HUES64 (cell line): ENCODE measurements at regions not wholly inside any gene's neighbourhood (a gene's known extent, or its start where the extent isn't known, plus 50 kb on each side); places are given as distances from the start of the nearest gene placed in this dataset.
"Not testable (repeated sequence)": the region's sequence is repeated elsewhere in the genome, so short reads cannot be mapped to it uniquely, and the experiment has no call there.

Experiments
- H3K27ac ChIP-seq: 2 replicates; pipeline ENCODE4 v1.7.0; 2013; ENCODE audit warnings: low read depth, low read length, inconsistent platforms
- H3K27me3 ChIP-seq: 2 replicates; pipeline ENCODE4 v1.6.1; 2013; ENCODE audit warnings: mild to moderate bottlenecking, low read length; ENCODE audit not compliant: insufficient read depth
- H3K36me3 ChIP-seq: 2 replicates; pipeline ENCODE4 v1.6.1; 2013; ENCODE audit warnings: mild to moderate bottlenecking, low read length; ENCODE audit not compliant: insufficient read depth
- H3K4me1 ChIP-seq: 2 replicates; pipeline ENCODE4 v1.6.1; 2013; ENCODE audit warnings: mild to moderate bottlenecking, low read length, moderate library complexity; ENCODE audit not compliant: insufficient read depth
- H3K4me3 ChIP-seq: 2 replicates; pipeline ENCODE4 v1.5.1; 2013; ENCODE audit warnings: mild to moderate bottlenecking, low read length, moderate library complexity
- H3K9ac ChIP-seq: 2 replicates; pipeline ENCODE4 v1.6.1; 2013; ENCODE audit warnings: mild to moderate bottlenecking, low read depth, low read length
- H3K9me3 ChIP-seq: 2 replicates; pipeline ENCODE4 v1.6.1; 2013; ENCODE audit warnings: low read depth, low read length; ENCODE audit not compliant: insufficient read depth
- WGBS: fragments of 150-250, 120-280 bp; methylation state at CpG from one replicate; pipeline ENCODE4 v1.1.7; 2013; ENCODE audit warnings: missing lambda C conversion rate; 5-methylcytosine and 5-hydroxymethylcytosine counted together

GRCh38 chr6:95698271-95698670 lies 120.9 kb downstream of the MANEA start:
- Histone ChIP-seq H3K4me3 (no peak overlapping the region), H3K4me1 (no peaks in the 10 kb centered on the region; the same call in 1 of the 2 replicates), H3K27ac (no peak overlapping the region), H3K9me3 (no peaks in the 10 kb centered on the region), H3K9ac (no peak overlapping the region), H3K36me3 (no peaks in the 10 kb centered on the region), H3K27me3 (no peaks in the 10 kb centered on the region)
- 0% methylated on average over 1 of the region's 1 CpG for WGBS

GRCh38 chr6:95723638-95724037 lies 146.3 kb downstream of the MANEA start:
- no peak overlapping the region for H3K4me3 ChIP-seq
- H3K9me3 ChIP-seq, result no peaks in the 10 kb centered on the region
- H3K27ac ChIP-seq, result no peak overlapping the region
- 92% methylated on average over 2 of the region's 2 CpGs for whole genome bisulfite sequencing
- 0 out of 2 replicates have a peak overlapping the region, but pooled peaks have one; percentile 30 for H3K9ac ChIP-seq
- no peaks in the 10 kb centered on the region for H3K27me3 ChIP-seq
- H3K4me1 ChIP-seq, result no peaks in the 10 kb centered on the region
- H3K36me3 ChIP-seq, result no peaks in the 10 kb centered on the region

GRCh38 chr6:95725344-95725743 lies 148.0 kb downstream of the MANEA start:
- Histone ChIP-seq H3K36me3 (no peaks in the 10 kb centered on the region), H3K4me1 (no peaks in the 10 kb centered on the region), H3K9ac (no peak overlapping the region), H3K27ac (no peak overlapping the region), H3K27me3 (no peaks in the 10 kb centered on the region), H3K4me3 (no peak overlapping the region), H3K9me3 (no peaks in the 10 kb centered on the region)
- WGBS, result 87% methylated on average over 2 of the region's 2 CpGs

- no peaks in the 10 kb centered on the region for H3K27me3 ChIP-seq
- H3K4me1 ChIP-seq, result no peaks in the 10 kb centered on the region
- no peaks in the 10 kb centered on the region for H3K36me3 ChIP-seq
- 100% methylated on average over 1 of the region's 1 CpG for WGBS
- no peaks in the 10 kb centered on the region for H3K9me3 ChIP-seq
- H3K4me3 ChIP-seq, result no peak overlapping the region
- H3K27ac ChIP-seq, result no peak overlapping the region
- H3K9ac ChIP-seq, result no peak overlapping the region
Measured at GRCh38 chr6:95740157-95740556, 162.8 kb downstream of the MANEA start.

- Histone ChIP-seq H3K4me3 (no peak overlapping the region), H3K4me1 (no peaks in the 10 kb centered on the region), H3K36me3 (no peaks in the 10 kb centered on the region), H3K9me3 (no peaks in the 10 kb centered on the region), H3K9ac (no peak overlapping the region), H3K27ac (no peak overlapping the region), H3K27me3 (no peaks in the 10 kb centered on the region)
- WGBS, result 89% methylated on average over 4 of the region's 4 CpGs
Measured at GRCh38 chr6:95741045-95741444, 163.7 kb downstream of the MANEA start.

GRCh38 chr6:95742767-95743289 lies 165.5 kb downstream of the MANEA start:
- Histone ChIP-seq H3K27ac (no peak overlapping the region), H3K4me3 (no peak overlapping the region), H3K36me3 (no peaks in the 10 kb centered on the region), H3K9me3 (no peaks in the 10 kb centered on the region), H3K4me1 (no peaks in the 10 kb centered on the region), H3K27me3 (no peaks in the 10 kb centered on the region), H3K9ac (no peak overlapping the region)

- Histone ChIP-seq H3K36me3 (no peaks in the 10 kb centered on the region), H3K27me3 (no peaks in the 10 kb centered on the region), H3K4me1 (no peaks in the 10 kb centered on the region), H3K9me3 (no peaks in the 10 kb centered on the region), H3K4me3 (no peak overlapping the region), H3K9ac (no peak overlapping the region), H3K27ac (no peak overlapping the region)
- 92% methylated on average over 4 of the region's 4 CpGs for WGBS
Measured at GRCh38 chr6:95743591-95743990, 166.3 kb downstream of the MANEA start.

- not testable (repeated sequence) for H3K36me3 ChIP-seq, H3K4me1 ChIP-seq, H3K27ac ChIP-seq, H3K9me3 ChIP-seq, H3K27me3 ChIP-seq
- H3K9ac ChIP-seq, result peak overlapping the region; percentile 69; the same call in 1 of the 2 replicates
- WGBS, result 73% methylated on average over 23 of the region's 36 CpGs
- peak overlapping the region; percentile 46 for H3K4me3 ChIP-seq
Measured at GRCh38 chr6:95758236-95759069, 181.1 kb downstream of the MANEA start.

- Histone ChIP-seq H3K9me3 (no peaks in the 10 kb centered on the region), H3K9ac (no peak overlapping the region), H3K36me3 (no peaks in the 10 kb centered on the region), H3K4me1 (no peaks in the 10 kb centered on the region), H3K27ac (no peak overlapping the region), H3K27me3 (no peaks in the 10 kb centered on the region), H3K4me3 (no peak overlapping the region)
- 91% methylated on average over 2 of the region's 4 CpGs for WGBS
Measured at GRCh38 chr6:95767897-95768463, 190.6 kb downstream of the MANEA start.

GRCh38 chr6:95768539-95768938 lies 191.2 kb downstream of the MANEA start:
- Histone ChIP-seq H3K9ac (no peak overlapping the region), H3K27ac (no peak overlapping the region)
- 33% methylated on average over 3 of the region's 3 CpGs for WGBS

GRCh38 chr6:95777338-95777737 lies 200.0 kb downstream of the MANEA start:
- no peaks in the 10 kb centered on the region for H3K27me3 ChIP-seq
- no peaks in the 10 kb centered on the region for H3K9me3 ChIP-seq
- no peak overlapping the region for H3K4me3 ChIP-seq
- no peak overlapping the region for H3K27ac ChIP-seq
- no peaks in the 10 kb centered on the region for H3K36me3 ChIP-seq
- no peaks in the 10 kb centered on the region for H3K4me1 ChIP-seq
- no peak overlapping the region for H3K9ac ChIP-seq
- WGBS, result 95% methylated on average over 2 of the region's 2 CpGs

More at GRCh38 chr6:95768539-95768938, 191.2 kb downstream of the MANEA start:
- Histone ChIP-seq H3K27me3 (no peaks in the 10 kb centered on the region), H3K9me3 (no peaks in the 10 kb centered on the region), H3K4me3 (no peak overlapping the region), H3K4me1 (no peaks in the 10 kb centered on the region), H3K36me3 (no peaks in the 10 kb centered on the region)
